ENCODE measurements at regions not wholly inside any gene's neighbourhood (a gene's known extent, or its start where the extent isn't known, plus 50 kb on each side); places are given as distances from the start of the nearest gene placed in this dataset.
A peak's percentile ranks its signal among the peaks of the same experiment; 100 is the strongest.
"Not testable (repeated sequence)": the region's sequence is repeated elsewhere in the genome, so short reads cannot be mapped to it uniquely, and the experiment has no call there.

- no peaks in the 10 kb centered on the region for H3K4me1 ChIP-seq (ENCODE audit: insufficient read depth, low read length)
- no peak overlapping the region for H3K27ac ChIP-seq (ENCODE audit: extremely low read length, insufficient read depth, low read length)
- BruUV-seq (replicated peaks): no TSS peak
- no peak overlapping the region for H3K4me2 ChIP-seq (ENCODE audit: low read depth, low read length)
- H2AFZ ChIP-seq (ENCODE audit: low read length): no peak overlapping the region
- POLR2A ChIA-PET: interaction anchor here (0.6 kb wide), 1 partner anchor 18 kb away, joined by 3 read pairs; no protein-coding TSS in a partner anchor
- H3K9ac ChIP-seq (ENCODE audit: insufficient read depth, low read depth, low read length): no peak overlapping the region
- ATAC-seq (no peak), FAIRE-seq (no peak), DNase-seq (ENCODE audit: low spot score) (no peak)
- intact Hi-C loops (cut with micrococcal nuclease; ENCODE audit: unreplicated experiment): no loop called here
- H3K27me3 ChIP-seq (ENCODE audit: control insufficient read depth in 1 of 2, insufficient read depth in 2 of 2, low read length in 2 of 2): no peaks in the 10 kb centered on the region
- TF ChIP-seq MAFF (IDR thresholded peaks at IDR 0.05; ENCODE audit: low read depth, low read length) (peak; percentile 73), FOXP4 (CRISPR knock-in tag; IDR thresholded peaks at IDR 0.05) (no peak), HES4 (CRISPR knock-in tag; IDR thresholded peaks at IDR 0.05; ENCODE audit: borderline replicate concordance) (no peak), MAFK (conservative IDR thresholded peaks at IDR 0.05 in 1 of 2, IDR thresholded peaks at IDR 0.05 in 1 of 2; ENCODE audit: low read length in 2 of 2) (peak; percentile 70 to 84; a peak in 3 of 4 replicates)
- no peaks in the 10 kb centered on the region for H3K79me2 ChIP-seq (ENCODE audit: insufficient read depth, low read length)
- H3K4me3 ChIP-seq (replicated peaks in 1 of 3; ENCODE audit: insufficient read depth in 1 of 3, low read depth in 2 of 3, low read length in 3 of 3): no peak overlapping the region
- in situ Hi-C loops (cut with HindIII; ENCODE audit: extremely low pct_ligation_motif_present, low pct_unique_long_range_greater_than_20kb): no loop called here
- H3K36me3 ChIP-seq (replicated peaks in 1 of 2; ENCODE audit: control insufficient read depth in 1 of 2, insufficient read depth in 2 of 2, low read length in 2 of 2): no peaks in the 10 kb centered on the region
- CTCF ChIA-PET (ENCODE audit: low intra/inter-chr PET ratio, low total read pairs): no interaction called here
- no peaks in the 10 kb centered on the region; the same call in 1 of the 2 replicates for H3K9me3 ChIP-seq (ENCODE audit: low read length)
- H4K20me1 ChIP-seq (ENCODE audit: insufficient read depth, low read length): no peaks in the 10 kb centered on the region
These were observed 183.5 kb upstream of the ANXA10 start for GRCh38 chr4:167908816-167909215.

- ATAC-seq; H3K4me1 ChIP-seq (ENCODE audit: insufficient read depth, low read length); H3K4me2 ChIP-seq (ENCODE audit: low read depth, low read length); DNase-seq (ENCODE audit: low spot score); POLR2A ChIA-PET; H3K4me3 ChIP-seq (replicated peaks in 1 of 3; ENCODE audit: insufficient read depth in 1 of 3, low read depth in 2 of 3, low read length in 3 of 3); H2AFZ ChIP-seq (ENCODE audit: low read length); H3K79me2 ChIP-seq (ENCODE audit: insufficient read depth, low read length); H3K9ac ChIP-seq (ENCODE audit: insufficient read depth, low read depth, low read length); in situ Hi-C loops (cut with HindIII; ENCODE audit: extremely low pct_ligation_motif_present, low pct_unique_long_range_greater_than_20kb); H3K36me3 ChIP-seq (replicated peaks in 1 of 2; ENCODE audit: control insufficient read depth in 1 of 2, insufficient read depth in 2 of 2, low read length in 2 of 2); H3K9me3 ChIP-seq (ENCODE audit: low read length); CTCF ChIA-PET (ENCODE audit: low intra/inter-chr PET ratio, low total read pairs); FAIRE-seq; H3K27ac ChIP-seq (ENCODE audit: extremely low read length, insufficient read depth, low read length); intact Hi-C loops (cut with micrococcal nuclease; ENCODE audit: unreplicated experiment); H4K20me1 ChIP-seq (ENCODE audit: insufficient read depth, low read length); H3K27me3 ChIP-seq (ENCODE audit: control insufficient read depth in 1 of 2, insufficient read depth in 2 of 2, low read length in 2 of 2); BruUV-seq (replicated peaks): not testable (repeated sequence)
- WGBS (ENCODE audit: low lambda C conversion rate): 31% methylated on average over 3 of the region's 3 CpGs
These were observed 179.8 kb upstream of the ANXA10 start for GRCh38 chr4:167912535-167912934.

Data from HepG2 (cell line).